MCF 10A (cell line): ENCODE measurements at regions not wholly inside any gene's neighbourhood (a gene's known extent, or its start where the extent isn't known, plus 50 kb on each side); places are given as distances from the start of the nearest gene placed in this dataset.
"Not testable (repeated sequence)": the region's sequence is repeated elsewhere in the genome, so short reads cannot be mapped to it uniquely, and the experiment has no call there.

Experiments used
- BruUV-seq: library from RNA; stranded (reverse); fragments of 400-500 nt; replicated peaks from 2 replicates; lab custom pipeline; 2021; lab: Mats Ljungman, UMichigan
- CTCF ChIA-PET: fragments of 300-600 bp; sonication (Branson Sonifier 250); formaldehyde crosslinking; extraction: SDS; loops from one replicate; lab custom pipeline; 2021; ENCODE audit warnings: antibody characterized with exemption, inconsistent platforms; lab: Yijun Ruan, JAX
- POLR2A ChIA-PET: fragments of 300-600, 350-650 bp; sonication (Branson Sonifier 250); formaldehyde crosslinking; extraction: SDS; loops from one replicate; lab custom pipeline; 2020; ENCODE audit warnings: antibody characterized with exemption, inconsistent platforms; lab: Yijun Ruan, JAX
- DNase-seq: peaks from one replicate; pipeline ENCODE4 v3.0.0-alpha.2; 2018; ENCODE audit not compliant: unreplicated experiment
- H3K27ac Mint-ChIP-seq: one replicate; pipeline ENCODE4 v1.8.0; 2022; ENCODE audit warnings: mild to moderate bottlenecking, low read depth, mixed read lengths; ENCODE audit not compliant: unreplicated experiment
- H3K27me3 Mint-ChIP-seq: one replicate; pipeline ENCODE4 v1.8.0; 2022; ENCODE audit warnings: mixed read lengths; ENCODE audit not compliant: insufficient read depth, unreplicated experiment
- H3K36me3 Mint-ChIP-seq: one replicate; pipeline ENCODE4 v1.8.0; 2022; ENCODE audit warnings: mild to moderate bottlenecking, moderate library complexity, mixed read lengths; ENCODE audit not compliant: insufficient read depth, unreplicated experiment
- H3K4me1 Mint-ChIP-seq: one replicate; pipeline ENCODE4 v1.8.0; 2022; ENCODE audit warnings: mixed read lengths; ENCODE audit not compliant: insufficient read depth, unreplicated experiment
- H3K4me3 Mint-ChIP-seq: one replicate; pipeline ENCODE4 v1.8.0; 2022; ENCODE audit warnings: mild to moderate bottlenecking, moderate library complexity, mixed read lengths; ENCODE audit not compliant: unreplicated experiment
- H3K9me3 Mint-ChIP-seq: one replicate; pipeline ENCODE4 v1.8.0; 2022; ENCODE audit warnings: mixed read lengths; ENCODE audit not compliant: unreplicated experiment
- CTCF ChIP-seq: fragments of 200-600 bp; IDR thresholded peaks from one replicate; pipeline ENCODE4 v1.8.0; 2022; ENCODE audit warnings: antibody characterized with exemption, mild to moderate bottlenecking; ENCODE audit not compliant: unreplicated experiment
- intact Hi-C: fragments of 100-400 bp; cut with micrococcal nuclease; formaldehyde crosslinking; loops from 2 replicates; pipeline ENCODE4 v1.14.1; 2022

- no TSS peak for BruUV-seq
- intact Hi-C loops: no loop called here
- DNase-seq: no peak
- Mint-ChIP-seq H3K4me3 (no peak overlapping the region), H3K27me3 (no peaks in the 10 kb centered on the region), H3K27ac (no peak overlapping the region), H3K4me1 (peaks cover 6% of the 10 kb centered on the region), H3K9me3 (no peaks in the 10 kb centered on the region), H3K36me3 (peaks cover 6% of the 10 kb centered on the region)
- TF ChIP-seq CTCF: no peak
- ChIA-PET CTCF (no interaction called here), POLR2A (no interaction called here)
Observed at GRCh38 chr11:16577490-16577889, 161.0 kb upstream of the C11orf58 start.

- H3K9me3 Mint-ChIP-seq, POLR2A ChIA-PET, H3K4me1 Mint-ChIP-seq, DNase-seq, H3K4me3 Mint-ChIP-seq, BruUV-seq, H3K36me3 Mint-ChIP-seq, intact Hi-C loops, H3K27me3 Mint-ChIP-seq, H3K27ac Mint-ChIP-seq: not testable (repeated sequence)
- CTCF ChIA-PET: interaction anchor here (0.6 to 0.7 kb wide), 4 partner anchors 12 to 597 kb away, joined by 3 to 5 read pairs (median 3); no protein-coding TSS in a partner anchor
Observed at GRCh38 chr11:16574889-16575288, 163.6 kb upstream of the C11orf58 start.

- Mint-ChIP-seq H3K36me3 (no peaks in the 10 kb centered on the region), H3K27ac (no peak overlapping the region), H3K27me3 (no peaks in the 10 kb centered on the region), H3K9me3 (no peaks in the 10 kb centered on the region), H3K4me3 (no peak overlapping the region), H3K4me1 (peaks cover 6% of the 10 kb centered on the region)
- no peak for TF ChIP-seq CTCF
- ChIA-PET CTCF (interaction anchor here (0.6 kb wide), 2 partner anchors 38 to 62 kb away, joined by 3 read pairs; no protein-coding TSS in a partner anchor), POLR2A (interaction anchor here (0.7 to 1.4 kb wide), 4 partner anchors 16 to 757 kb away, joined by 3 to 5 read pairs (median 4); no protein-coding TSS in a partner anchor)
- BruUV-seq: no TSS peak
- no peak for DNase-seq
- intact Hi-C loops: no loop called here
Observed at GRCh38 chr11:16572945-16573344, 165.5 kb upstream of the C11orf58 start.

- H3K27me3 Mint-ChIP-seq: no peaks in the 10 kb centered on the region
- H3K27ac Mint-ChIP-seq: no peak overlapping the region
- H3K4me3 Mint-ChIP-seq: no peak overlapping the region
- H3K9me3 Mint-ChIP-seq: no peaks in the 10 kb centered on the region
- ChIA-PET POLR2A (interaction anchor here (0.7 kb wide), 1 partner anchor 95 kb away, joined by 3 read pairs; no protein-coding TSS in a partner anchor), CTCF (interaction anchor here (0.6 kb wide), 1 partner anchor 43 kb away, joined by 4 read pairs; no protein-coding TSS in a partner anchor)
- no peak for TF ChIP-seq CTCF
- DNase-seq: no peak
- intact Hi-C loops: no loop called here
- peaks cover 8% of the 10 kb centered on the region for H3K4me1 Mint-ChIP-seq
- no TSS peak for BruUV-seq
- no peaks in the 10 kb centered on the region for H3K36me3 Mint-ChIP-seq
Observed at GRCh38 chr11:16561150-16561549, 177.3 kb upstream of the C11orf58 start.
